CD4-positive, alpha-beta T cell treated with Interleukin-15 for 4 hours (primary cell): ENCODE measurements at regions not wholly inside any gene's neighbourhood (a gene's known extent, or its start where the extent isn't known, plus 50 kb on each side); places are given as distances from the start of the nearest gene placed in this dataset.
"Not testable (repeated sequence)": the region's sequence is repeated elsewhere in the genome, so short reads cannot be mapped to it uniquely, and the experiment has no call there.

Experiments used
- DNase-seq: peaks from one replicate; pipeline ENCODE4 v3.0.0-alpha.2; 2020; ENCODE audit warnings: low spot score

- DNase-seq: no peak
Measured at GRCh38 chr14:76699939-76700590, 61.2 kb upstream of the VASH1 start.

DNA sequence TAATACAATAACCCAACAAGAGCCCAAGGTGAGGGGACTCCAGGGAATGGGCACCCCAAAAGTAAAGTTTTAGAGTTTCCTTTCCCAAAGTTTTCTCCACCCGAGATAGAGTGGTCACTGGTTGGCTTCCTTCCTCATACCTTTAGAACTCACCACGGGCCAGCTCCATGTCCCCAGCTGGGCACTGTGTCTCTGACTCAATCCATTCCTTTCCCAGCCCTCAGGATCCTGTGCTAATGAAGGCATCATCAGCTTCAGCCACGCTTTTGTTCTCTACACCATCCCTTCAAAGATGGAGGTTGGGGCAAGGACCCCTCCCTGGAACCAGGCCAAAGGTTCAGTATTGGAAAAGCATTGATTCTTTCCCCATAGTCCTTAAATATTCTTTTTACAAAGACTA, 59.8 kb upstream of the VASH1 start:
- DNase-seq: no peak

GRCh38 chr14:76701981-76702380, 59.3 kb upstream of the VASH1 start:
- DNase-seq: no peak

DNA sequence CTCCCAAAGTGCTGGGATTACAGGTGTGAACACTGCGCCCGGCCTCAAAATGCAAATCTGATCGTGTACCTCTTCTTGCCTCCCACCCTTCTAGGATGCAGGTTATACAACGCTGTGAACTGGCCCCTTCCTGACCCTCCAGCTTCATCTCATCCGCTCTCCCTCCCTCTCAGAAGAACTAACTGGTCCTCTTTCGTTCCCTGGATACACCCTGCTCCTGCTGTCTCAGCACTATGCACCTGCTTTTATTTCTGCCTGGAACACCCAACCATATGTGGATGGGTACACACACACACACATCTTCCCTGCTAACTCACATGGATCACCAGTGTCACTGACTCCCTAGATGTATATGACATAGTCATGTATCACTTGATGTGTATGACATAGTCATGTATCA, 56.1 kb upstream of the VASH1 start:
- DNase-seq: no peak

- DNase-seq: not testable (repeated sequence)
Measured at GRCh38 chr14:76706207-76706606, 55.1 kb upstream of the VASH1 start.

GRCh38 chr14:76706811-76707210, 54.5 kb upstream of the VASH1 start:
- no peak for DNase-seq

DNA sequence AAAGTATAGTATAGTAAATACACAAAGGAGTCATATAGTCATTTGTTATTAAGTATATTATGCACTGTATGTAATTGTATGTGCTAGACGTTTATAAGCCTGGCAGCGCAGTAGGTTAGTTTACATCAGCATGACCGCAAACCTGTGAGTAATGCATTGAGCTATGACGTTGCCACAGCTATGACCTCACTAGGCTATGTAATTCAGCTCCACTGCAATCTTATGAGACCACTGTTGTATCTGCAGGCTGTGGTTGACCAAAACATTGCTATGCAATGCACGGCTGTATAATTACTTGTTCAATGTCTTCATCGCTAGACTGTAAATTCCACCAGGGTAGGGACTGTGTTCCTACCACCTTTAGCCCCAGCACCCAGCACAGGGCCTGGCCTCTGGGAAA, 53.2 kb upstream of the VASH1 start:
- DNase-seq: no peak

DNA sequence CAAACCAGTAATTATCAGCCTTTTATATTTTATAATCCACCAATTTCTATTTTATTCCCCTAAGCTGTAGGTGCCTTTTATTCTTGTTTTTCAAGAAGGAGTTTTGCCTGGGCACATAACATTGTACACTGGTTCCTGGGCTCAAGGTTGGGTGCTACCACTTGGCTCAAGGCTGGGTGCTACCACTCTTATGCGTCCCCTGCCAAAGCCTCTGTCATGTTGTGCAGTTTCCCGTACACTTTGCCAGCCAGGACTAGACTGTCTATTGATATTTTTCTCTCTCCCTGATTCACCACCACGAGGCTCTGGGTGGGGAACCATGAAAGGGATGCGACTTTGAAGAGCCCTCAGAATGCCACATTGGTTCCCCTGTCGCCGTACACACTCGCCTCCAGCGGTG, 52.5 kb upstream of the VASH1 start:
- no peak for DNase-seq

DNA sequence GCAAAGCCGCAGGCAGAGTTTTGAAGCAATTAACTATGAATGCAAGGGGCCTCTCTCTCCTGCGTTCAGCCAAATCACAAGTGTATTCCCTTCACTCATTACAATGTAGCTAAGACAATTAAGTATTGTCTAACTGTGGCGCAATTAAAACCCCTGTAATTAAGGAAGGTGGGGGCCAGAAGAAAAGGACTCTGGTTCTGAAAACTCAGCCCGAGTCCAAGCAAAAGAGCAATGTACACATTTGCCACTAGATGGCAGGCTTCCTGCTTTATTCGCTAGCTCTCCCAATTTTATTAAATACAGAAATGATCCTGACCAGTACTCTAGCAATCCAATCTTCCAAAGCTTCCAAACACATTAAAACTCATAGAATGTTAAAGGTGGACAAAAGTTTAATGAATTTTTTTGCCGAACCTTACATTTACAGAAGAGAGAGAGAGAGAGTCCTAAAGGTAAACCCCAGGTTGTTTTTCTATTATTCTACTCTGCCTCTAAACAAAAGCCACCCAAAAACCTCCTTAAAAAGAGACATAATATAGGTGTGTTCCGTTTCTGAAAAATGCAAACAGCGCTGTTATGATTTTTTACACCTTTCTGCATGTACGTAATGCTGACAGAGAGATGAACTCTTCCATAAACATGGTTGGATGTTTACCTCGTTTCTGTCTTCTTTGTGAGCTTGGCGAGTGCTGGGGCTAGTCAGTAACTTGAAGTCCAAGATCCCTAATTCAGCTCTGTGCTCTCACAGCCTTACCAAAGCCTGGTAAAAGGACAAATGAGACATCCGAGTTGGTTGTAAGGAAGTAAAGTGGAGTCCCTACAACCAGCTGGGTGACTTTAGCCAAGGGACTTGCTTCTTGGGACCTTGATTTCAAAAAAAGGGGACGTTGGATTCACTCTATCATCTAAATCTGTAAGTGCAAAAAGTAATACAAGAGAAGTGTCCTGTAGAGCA, 50.9 kb upstream of the VASH1 start:
- peak; percentile 45 for DNase-seq
